Smooth muscle cell (in vitro differentiated cells): ENCODE measurements at regions not wholly inside any gene's neighbourhood (a gene's known extent, or its start where the extent isn't known, plus 50 kb on each side); places are given as distances from the start of the nearest gene placed in this dataset. TPM values are rescaled to one million over a fixed set of nuclear protein-coding genes. Genes with fewer than 3 reads are reported as not detected.

ENCODE experiments used
- DNase-seq: peaks from one replicate; lab custom pipeline; 2025; ENCODE audit not compliant: unreplicated experiment; lab: John Stamatoyannopoulos, UW
- H2AFZ ChIP-seq: fragments of 200-600 bp; sonication (generic); 2 replicates; pipeline ENCODE4 v1.6.0; 2016; ENCODE audit warnings: antibody characterized with exemption, low read depth, mild to moderate bottlenecking
- H3F3A ChIP-seq: fragments of 200-600 bp; sonication (generic); 2 replicates; pipeline ENCODE4 v1.6.0; 2017; ENCODE audit warnings: antibody characterized with exemption, low read depth
- H3K27ac ChIP-seq: fragments of 200-600 bp; sonication (generic); 2 replicates; pipeline ENCODE4 v1.5.1; 2016; ENCODE audit warnings: low read depth, mild to moderate bottlenecking
- H3K27me3 ChIP-seq: fragments of 200-600 bp; sonication (generic); 2 replicates; pipeline ENCODE4 v1.6.1; 2016; ENCODE audit warnings: low read depth, mild to moderate bottlenecking
- H3K36me3 ChIP-seq: fragments of 200-600 bp; sonication (generic); 2 replicates; pipeline ENCODE4 v1.5.1; 2016; ENCODE audit warnings: low read depth
- H3K4me1 ChIP-seq: fragments of 200-600 bp; sonication (generic); 2 replicates; pipeline ENCODE4 v1.5.1; 2016; ENCODE audit warnings: low read depth
- H3K4me2 ChIP-seq: fragments of 200-600 bp; sonication (generic); 2 replicates; pipeline ENCODE4 v1.6.0; 2016; ENCODE audit warnings: mild to moderate bottlenecking
- H3K4me3 ChIP-seq: fragments of 200-600 bp; sonication (generic); 2 replicates; pipeline ENCODE4 v1.5.1; 2016; ENCODE audit warnings: mild to moderate bottlenecking
- H3K79me2 ChIP-seq: fragments of 200-600 bp; sonication (generic); 2 replicates; pipeline ENCODE4 v1.6.0; 2016; ENCODE audit warnings: low read depth, mild to moderate bottlenecking
- H3K9ac ChIP-seq: fragments of 200-600 bp; sonication (generic); 2 replicates; pipeline ENCODE4 v1.6.0; 2016; ENCODE audit warnings: low read depth
- H3K9me3 ChIP-seq: fragments of 200-600 bp; sonication (generic); replicated peaks from 2 replicates; pipeline ENCODE4 v1.5.1; 2016; ENCODE audit warnings: low read depth
- H4K20me1 ChIP-seq: fragments of 200-600 bp; sonication (generic); 2 replicates; pipeline ENCODE4 v1.6.0; 2016; ENCODE audit warnings: low read depth
- CTCF ChIP-seq: fragments of 200-600 bp; sonication (generic); IDR thresholded peaks from 2 replicates; pipeline ENCODE4 v1.5.1; 2017; ENCODE audit warnings: borderline replicate concordance, mild to moderate bottlenecking, antibody characterized with exemption; ENCODE audit not compliant: insufficient read depth, poor library complexity, severe bottlenecking
- WGBS: methylation state at CpG from one replicate; pipeline ENCODE4 v1.1.7; 2016; ENCODE audit warnings: low lambda C conversion rate; 5-methylcytosine and 5-hydroxymethylcytosine counted together
- small RNA-seq: library from RNA; depleted of rRNA; stranded (forward); fragments of <200 nt; gene quantifications from one replicate; pipeline ENCODE3, GENCODE V24; 2014

GRCh38 chr4:83658806-83659205 is 122.9 kb downstream of the GPAT3 start:
- no peaks in the 10 kb centered on the region for H3K4me1 ChIP-seq
- H3K4me3 ChIP-seq = no peak overlapping the region
- H3K9me3 ChIP-seq = no peaks in the 10 kb centered on the region
- no peak for TF ChIP-seq CTCF
- H2AFZ ChIP-seq = no peak overlapping the region
- no peaks in the 10 kb centered on the region for H3K36me3 ChIP-seq
- H3K4me2 ChIP-seq = no peak overlapping the region
- no peak overlapping the region for H3K27ac ChIP-seq
- no peak overlapping the region for H3K9ac ChIP-seq
- H3F3A ChIP-seq = no peaks in the 10 kb centered on the region
- H3K79me2 ChIP-seq = no peaks in the 10 kb centered on the region
- no peak for DNase-seq
- WGBS = 68% methylated on average over 7 of the region's 7 CpGs
- H4K20me1 ChIP-seq = no peaks in the 10 kb centered on the region
- no peaks in the 10 kb centered on the region for H3K27me3 ChIP-seq

- Histone ChIP-seq H4K20me1 (no peaks in the 10 kb centered on the region), H3K9me3 (no peaks in the 10 kb centered on the region), H3K36me3 (no peaks in the 10 kb centered on the region), H3K9ac (no peak overlapping the region), H3F3A (no peaks in the 10 kb centered on the region), H3K4me3 (no peak overlapping the region), H3K4me2 (no peak overlapping the region), H3K4me1 (no peaks in the 10 kb centered on the region), H2AFZ (no peak overlapping the region), H3K27me3 (no peaks in the 10 kb centered on the region), H3K27ac (no peak overlapping the region), H3K79me2 (no peaks in the 10 kb centered on the region)
- DNase-seq = no peak
- WGBS = 86% methylated on average over 2 of the region's 2 CpGs
- TF ChIP-seq CTCF = no peak
These were observed 121.4 kb downstream of the GPAT3 start for GRCh38 chr4:83657336-83657735.

Small RNA genes in the stretch of these regions (small RNA-seq; reads per million reads assigned to genes)
- gene RNU6-774P = not detected
